ENCODE measurements at regions not wholly inside any gene's neighbourhood (a gene's known extent, or its start where the extent isn't known, plus 50 kb on each side); places are given as distances from the start of the nearest gene placed in this dataset.

DNA sequence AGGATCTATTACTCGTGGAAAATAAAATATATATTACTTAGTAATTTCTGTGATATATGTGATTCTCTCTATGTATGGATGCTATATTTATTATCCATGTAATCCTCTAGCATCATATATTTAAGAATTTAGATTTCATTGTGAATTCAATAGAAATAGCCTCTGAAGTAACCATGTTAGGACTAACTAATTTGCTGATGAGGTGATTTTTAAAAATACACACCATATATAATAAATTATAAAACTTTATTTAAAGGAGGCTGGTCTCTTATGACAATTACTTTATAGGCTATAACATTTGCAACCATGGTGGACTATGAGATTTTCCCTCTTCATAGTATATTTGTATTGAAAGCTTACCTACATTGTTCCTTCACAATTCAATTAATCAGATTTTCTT lies 424.9 kb upstream of the MGAT4C start:
- no peak for DNase-seq (ENCODE audit: low spot score)

GRCh38 chr12:86675197-86675596 lies 419.0 kb upstream of the MGAT4C start:
- DNase-seq (ENCODE audit: low spot score), result no peak

- no peak for DNase-seq (ENCODE audit: low spot score)
Measured at GRCh38 chr12:86670986-86671385, 414.8 kb upstream of the MGAT4C start.

DNA sequence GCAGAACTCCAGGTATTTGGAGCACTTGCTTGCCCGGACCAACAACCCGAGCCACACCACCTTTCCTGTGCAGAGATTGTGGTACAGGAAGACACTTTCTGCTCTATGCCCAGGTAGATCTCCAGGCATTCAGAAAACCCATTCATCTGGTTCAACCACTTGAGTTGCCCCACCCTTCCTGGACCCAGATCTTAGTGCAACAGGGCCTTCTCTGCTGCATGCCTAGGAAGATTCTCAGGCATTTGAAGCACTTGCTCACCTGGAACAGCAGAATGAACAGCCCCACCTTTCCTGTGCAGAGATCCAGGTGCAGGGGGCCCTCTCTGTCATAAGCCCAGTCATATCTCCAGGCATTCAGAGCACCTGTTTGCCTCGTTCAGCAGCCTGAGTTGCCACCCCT lies 412.8 kb upstream of the MGAT4C start:
- DNase-seq (ENCODE audit: low spot score), result no peak

DNA sequence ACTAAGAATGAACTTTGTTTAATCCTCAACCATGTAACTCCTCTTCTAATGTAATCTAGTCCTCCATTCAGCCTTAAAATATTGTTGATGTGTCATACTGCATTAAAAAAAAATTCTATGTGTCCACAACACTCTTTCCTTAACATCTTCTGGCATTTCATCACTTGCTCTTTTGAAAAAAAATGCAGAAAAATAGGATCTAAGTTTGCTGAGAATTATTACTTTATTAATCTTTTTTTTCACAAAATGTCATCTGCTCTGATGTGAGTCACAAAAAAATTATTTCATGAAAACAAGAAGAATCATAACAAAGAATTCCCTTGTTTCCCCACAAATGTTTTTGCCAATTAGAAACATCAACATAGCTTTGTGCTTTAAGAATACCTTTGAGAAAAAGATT lies 410.1 kb upstream of the MGAT4C start:
- no peak for DNase-seq (ENCODE audit: low spot score)

DNA sequence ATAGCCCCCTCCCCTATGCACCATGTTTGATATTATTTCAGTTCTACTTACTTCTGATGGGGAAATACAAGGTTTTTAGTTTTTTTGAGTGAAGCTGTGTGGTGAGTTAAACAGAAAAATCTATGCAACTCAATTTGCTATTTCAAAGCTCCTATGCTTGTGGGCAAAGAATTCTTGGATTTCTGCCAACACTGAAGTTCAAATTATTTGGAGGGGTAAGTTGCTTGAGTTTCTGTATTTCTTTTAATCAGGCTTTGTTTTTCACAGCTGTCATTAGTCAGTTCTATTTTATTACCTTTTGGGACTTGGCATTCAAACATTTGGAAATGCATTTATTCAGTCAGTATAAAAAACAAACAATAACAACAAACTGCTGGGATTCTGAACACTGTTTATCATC lies 407.5 kb upstream of the MGAT4C start:
- no peak for DNase-seq (ENCODE audit: low spot score)

- DNase-seq (ENCODE audit: low spot score), result no peak
Measured at GRCh38 chr12:86663173-86663572, 407.0 kb upstream of the MGAT4C start.

DNA sequence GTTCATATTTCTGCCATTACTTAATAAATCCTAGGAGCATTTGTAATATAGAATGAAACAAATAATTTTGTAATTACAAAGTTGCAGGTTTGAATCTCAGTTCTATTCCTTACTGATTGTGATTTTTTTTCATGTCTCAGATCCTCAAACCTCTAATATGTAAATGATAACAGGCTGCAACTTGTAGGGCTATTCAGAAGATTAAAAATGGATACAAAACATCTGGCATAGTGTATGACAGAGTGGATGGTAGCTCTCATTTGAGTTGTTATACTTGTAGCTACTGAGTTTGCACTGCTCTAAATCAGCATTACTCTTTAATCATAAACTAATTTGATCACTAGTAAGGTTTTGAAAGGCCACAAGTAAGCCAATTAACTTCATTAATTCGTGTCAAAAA lies 406.3 kb upstream of the MGAT4C start:
- no peak for DNase-seq (ENCODE audit: low spot score)

- peak; percentile 89 for DNase-seq (ENCODE audit: low spot score)
Measured at GRCh38 chr12:86660488-86661147, 404.4 kb upstream of the MGAT4C start.

DNA sequence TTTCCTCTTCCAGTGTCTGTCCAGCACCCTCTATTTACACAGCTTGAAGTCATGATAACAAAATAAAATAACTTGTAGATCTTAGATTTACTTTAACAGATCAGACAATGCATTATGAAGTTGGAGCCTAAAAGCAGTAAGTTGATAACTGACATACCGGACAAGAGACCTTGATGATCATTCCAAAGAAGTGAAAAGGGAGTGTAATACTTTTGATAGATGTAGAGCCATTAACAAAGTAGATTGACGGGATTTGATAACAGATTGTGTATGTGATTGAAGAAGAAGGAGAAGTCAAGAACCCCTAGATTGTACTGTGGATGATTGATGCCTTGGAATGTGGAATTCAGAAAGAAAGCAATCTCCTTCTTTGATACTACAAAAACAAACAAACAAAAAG lies 403.8 kb upstream of the MGAT4C start:
- DNase-seq (ENCODE audit: low spot score), result no peak

GRCh38 chr12:86658303-86658702 lies 402.1 kb upstream of the MGAT4C start:
- no peak for DNase-seq (ENCODE audit: low spot score)

- no peak for DNase-seq (ENCODE audit: low spot score)
Measured at GRCh38 chr12:86647800-86648199, 391.6 kb upstream of the MGAT4C start.

DNA sequence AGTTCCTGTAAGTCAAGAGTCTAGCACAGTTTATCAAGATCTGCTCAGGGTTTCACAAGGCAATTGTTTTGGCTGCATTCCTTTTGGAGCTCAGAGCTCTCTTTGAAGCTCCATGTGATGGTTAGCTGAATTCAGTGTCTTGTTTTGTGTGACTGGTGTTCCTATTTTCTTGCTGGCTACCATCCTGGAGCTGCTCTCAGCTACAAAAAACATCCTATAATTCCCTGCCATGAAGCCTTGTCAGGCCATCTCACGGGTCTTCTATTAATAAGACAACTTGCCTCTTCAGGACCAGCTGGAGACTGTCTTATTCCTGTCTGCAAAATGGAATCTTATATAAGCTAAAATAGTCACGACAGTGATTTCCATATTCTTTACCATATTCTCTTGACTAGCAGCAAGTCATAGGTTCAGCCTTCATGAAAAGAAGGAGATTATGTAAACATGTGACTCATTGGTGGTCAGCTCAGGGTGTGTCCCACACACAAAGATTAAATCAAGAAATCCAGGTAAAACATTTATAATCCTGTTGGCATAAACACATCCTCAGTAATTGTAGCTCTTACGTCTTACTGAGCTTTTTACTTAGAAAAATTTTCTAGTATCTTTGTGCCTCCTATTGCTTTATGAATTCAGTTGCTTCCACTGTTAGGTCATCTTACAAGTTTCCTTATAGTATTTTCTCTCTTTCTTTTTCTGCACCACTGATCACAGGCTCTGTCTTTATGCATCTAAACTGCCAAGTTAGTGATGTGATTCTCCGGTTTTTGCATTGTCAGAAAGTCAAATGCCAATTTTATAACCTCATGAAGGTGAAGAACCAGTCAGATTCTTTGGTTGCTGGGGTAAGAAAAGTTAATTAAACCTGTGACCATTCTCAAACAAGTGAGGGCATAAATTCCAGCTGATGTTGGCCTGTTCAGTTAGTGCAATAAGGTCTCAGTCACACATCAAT lies 378.5 kb upstream of the MGAT4C start:
- no peak for DNase-seq (ENCODE audit: low spot score)

DNA sequence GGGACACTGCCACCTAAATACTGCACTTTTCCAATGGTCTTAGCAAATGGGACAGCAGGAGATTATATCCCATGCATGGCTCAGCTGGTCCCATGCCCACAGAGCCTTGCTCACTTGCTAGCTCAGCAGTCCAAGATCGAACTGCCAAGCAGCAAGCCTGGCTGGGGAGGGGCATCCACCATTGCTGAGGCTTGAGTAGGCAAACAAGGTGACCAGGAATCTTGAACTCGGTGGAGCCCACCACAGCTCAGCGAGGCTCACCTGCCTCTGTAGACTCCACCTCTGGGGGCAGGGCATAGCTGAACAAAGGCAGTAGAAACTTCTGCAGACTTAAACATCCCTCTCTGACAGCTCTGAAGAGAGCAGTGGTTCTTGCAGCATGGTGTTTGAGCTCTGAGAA lies 370.8 kb upstream of the MGAT4C start:
- no peak for DNase-seq (ENCODE audit: low spot score)

- peak; percentile 18 for DNase-seq (ENCODE audit: low spot score)
Measured at GRCh38 chr12:86623267-86623666, 367.1 kb upstream of the MGAT4C start.

DNA sequence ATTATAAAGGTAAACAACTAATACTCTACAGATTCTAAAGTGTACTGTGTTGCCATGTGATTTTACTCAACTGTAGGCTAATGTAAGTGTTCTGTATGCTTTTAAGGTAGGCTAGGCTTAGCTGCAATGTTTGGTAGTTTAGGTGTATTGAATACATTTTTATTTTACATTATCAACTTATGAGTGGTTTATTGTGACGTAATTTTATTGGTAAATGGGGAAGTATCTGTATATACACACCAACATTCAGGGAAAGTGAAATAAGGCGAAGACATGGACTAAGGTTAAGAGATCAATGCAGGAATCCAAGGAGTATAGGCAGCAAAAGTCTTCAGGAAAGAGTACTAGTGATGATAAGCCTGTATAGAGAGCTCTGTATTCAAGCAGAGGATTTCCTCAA lies 365.8 kb upstream of the MGAT4C start:
- DNase-seq (ENCODE audit: low spot score), result no peak

- peak; percentile 3 for DNase-seq (ENCODE audit: low spot score)
Measured at GRCh38 chr12:86613311-86613710, 357.1 kb upstream of the MGAT4C start.

- no peak for DNase-seq (ENCODE audit: low spot score)
Measured at GRCh38 chr12:86608638-86609037, 352.4 kb upstream of the MGAT4C start.

- no peak for DNase-seq (ENCODE audit: low spot score)
Measured at GRCh38 chr12:86601550-86602308, 345.5 kb upstream of the MGAT4C start.

DNA sequence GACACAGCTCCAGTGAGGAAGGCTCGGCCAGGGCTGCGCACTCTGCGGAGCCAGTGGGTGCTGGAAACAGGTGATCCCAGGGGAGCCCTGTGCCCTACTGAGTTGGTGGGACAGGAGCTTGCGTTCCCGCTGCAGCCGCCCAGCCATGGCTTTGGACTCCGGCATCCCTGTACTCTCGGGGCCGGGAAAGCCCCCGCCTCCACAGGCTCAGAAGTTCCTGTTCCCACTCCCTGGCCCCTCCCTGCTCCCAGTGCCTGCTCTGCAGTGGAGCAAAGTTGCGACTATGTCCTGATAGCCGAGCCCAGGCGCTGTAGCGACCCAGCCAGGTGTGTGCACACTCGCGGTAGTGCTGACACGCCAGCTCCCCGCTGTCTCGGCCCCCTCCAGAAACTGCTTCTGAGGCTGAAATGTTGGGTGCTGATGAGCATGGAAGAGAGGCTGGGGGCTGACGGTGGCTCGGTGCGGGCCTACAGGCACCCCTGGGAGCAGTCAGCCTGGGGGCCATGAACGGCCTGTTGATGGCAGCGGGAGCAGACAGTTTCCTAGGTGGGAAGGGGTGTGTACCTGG lies 344.6 kb upstream of the MGAT4C start:
- no peak for DNase-seq (ENCODE audit: low spot score)

DNA sequence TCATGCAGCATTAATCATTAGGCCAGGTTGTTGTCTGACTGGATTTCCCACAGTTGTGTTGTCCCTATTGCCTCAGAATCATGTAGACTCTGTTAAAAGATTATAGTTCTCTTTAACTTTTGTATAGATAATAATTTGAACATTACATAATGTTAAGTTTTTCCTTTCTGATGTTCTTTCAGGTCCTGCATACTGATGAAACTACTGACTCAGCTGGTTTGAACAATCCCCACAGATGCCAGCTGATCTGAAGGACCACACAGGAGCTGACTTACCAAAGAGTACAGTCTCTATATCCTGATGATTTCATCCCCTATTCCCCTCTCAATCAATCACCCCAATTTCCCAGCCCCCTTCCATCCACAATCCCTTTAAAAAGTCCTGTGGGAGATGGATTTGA lies 341.2 kb upstream of the MGAT4C start:
- DNase-seq (ENCODE audit: low spot score), result no peak

DNA sequence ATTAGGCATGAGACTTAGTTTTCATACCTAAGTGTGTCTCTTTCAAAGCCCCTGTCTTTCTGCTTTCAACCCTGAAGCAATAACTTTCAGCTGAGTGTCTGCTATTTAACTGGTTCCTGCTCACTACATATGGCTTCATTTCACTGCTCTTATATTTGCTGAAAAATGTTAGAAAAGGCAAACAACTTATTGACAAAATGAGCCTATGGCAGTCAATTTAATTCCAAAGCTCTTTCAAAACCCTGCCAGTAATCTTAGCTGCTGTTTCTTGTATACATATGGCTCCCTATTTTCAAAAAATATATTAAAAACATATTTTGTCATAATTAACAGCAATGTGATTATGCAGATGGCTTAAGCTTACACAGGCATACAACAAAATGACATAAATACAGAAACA lies 334.1 kb upstream of the MGAT4C start:
- DNase-seq (ENCODE audit: low spot score), result no peak

All from RKO (cell line).